Right lung (tissue), 2 donors: ENCODE measurements at regions not wholly inside any gene's neighbourhood (a gene's known extent, or its start where the extent isn't known, plus 50 kb on each side); places are given as distances from the start of the nearest gene placed in this dataset.

ENCODE experiments used
- DNase-seq, 2 donors: peaks; one replicate each; pipeline ENCODE4 v3.0.0-alpha.2; 2013

DNA sequence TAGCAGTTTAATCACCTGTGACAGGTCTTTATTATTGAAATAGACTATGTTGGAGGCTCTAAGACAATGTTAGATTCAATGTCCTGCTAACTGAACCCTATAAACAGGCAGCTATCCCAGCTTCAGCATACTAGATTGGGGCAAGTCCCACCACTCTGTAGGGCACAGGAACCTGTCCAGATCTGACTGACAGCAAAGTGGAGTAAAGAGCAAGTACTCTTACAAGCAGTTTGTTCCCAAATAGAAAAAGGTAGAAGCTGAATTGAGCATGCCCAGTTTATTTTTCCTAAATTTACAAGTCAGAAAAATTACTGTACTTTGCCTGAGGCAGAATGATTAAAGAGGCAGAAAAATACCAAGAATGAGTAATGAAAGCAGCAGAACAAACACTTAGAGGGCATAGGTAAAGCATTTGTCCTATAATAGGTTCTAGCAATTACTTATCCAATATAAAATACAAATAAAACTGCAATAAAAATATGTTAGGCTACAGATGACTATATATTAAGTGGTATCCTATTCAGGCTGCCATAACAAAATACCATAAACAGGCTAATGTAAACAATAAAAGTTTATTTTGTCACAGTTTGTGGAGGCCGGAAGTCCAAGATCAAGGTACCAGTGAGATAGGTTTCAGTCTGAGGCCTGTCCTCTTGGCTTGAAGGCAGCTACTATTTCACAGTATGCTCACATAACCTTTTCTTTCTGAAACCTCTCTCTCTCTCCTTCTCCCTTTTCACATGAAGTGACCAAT, 868.2 kb downstream of the C12orf50 start:
- no peak for DNase-seq

DNA sequence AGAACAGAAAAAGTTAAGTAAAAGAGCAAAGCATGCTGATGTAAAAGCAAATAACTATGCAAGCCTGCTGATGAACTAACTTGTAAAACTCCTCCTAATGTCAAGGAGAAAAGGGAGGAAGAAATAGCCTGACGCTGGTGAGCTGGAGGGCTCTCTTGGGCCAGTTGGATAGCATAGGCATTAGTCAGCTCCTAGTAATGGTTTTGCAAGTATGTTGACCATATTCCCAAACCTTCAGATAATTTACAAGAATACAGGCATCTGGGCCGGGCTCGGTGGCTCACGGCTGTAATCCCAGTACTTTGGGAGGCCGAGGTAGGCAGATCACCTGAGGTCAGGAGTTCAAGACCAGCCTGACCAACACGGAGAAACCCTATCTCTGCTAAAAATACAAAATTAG, 871.4 kb downstream of the C12orf50 start:
- DNase-seq = no peak

GRCh38 chr12:87155621-87156020, 873.6 kb downstream of the C12orf50 start:
- no peak for DNase-seq

GRCh38 chr12:87152841-87153528, 876.2 kb downstream of the C12orf50 start:
- no peak for DNase-seq

DNA sequence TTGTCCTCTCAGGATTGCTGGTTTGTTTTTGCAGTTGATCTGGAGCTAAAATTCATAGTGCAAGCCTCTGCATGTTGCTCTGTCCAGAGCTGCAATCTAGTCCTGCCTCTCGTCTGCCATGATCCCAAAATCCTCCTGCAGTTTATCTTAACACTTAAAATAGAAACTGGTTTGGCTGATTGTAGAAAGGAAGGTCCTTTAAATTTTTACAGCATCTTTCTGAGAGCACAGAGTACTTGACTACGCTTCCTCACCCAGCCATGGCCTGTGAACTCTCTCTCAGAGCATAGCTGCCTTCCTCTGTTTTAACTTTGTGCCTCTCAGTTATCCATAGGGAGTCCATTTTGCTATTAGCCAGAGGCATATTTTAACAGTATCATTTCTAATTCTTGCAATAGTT, 877.1 kb downstream of the C12orf50 start:
- DNase-seq = no peak

DNA sequence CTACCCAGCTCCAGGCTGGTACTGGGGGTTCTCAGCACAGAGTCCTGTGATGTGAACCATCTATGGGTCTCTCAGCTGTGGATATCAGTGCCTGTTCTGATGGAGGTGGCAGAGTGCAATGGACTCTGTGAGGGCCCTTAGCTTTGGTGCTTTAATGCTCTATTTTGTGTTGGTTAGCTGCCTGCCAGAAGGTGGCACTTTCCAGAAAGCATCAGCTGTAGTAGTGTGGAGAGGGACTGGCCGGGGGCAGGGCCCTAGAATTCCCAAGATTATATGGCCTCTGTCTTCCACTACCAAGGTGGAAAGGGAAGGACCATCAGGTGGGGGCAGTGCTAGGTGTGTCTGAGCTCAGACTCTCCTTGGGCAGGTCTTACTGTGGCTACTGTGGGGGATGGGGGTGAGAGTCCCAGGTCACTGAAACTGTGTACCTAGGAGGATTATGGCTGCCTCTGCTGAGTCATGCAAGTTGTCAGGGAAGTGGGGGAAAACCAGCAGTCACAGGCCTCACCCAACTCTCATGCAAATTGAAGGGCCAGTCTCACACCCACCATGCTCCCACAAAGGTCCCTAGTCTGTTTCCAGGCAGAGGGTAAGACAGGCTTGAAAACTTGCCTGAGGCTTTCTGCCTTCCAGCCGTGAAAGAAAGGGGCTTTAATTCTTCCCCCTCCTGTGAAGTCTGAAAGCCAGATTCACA, 878.1 kb downstream of the C12orf50 start:
- no peak for DNase-seq

- DNase-seq = no peak
Observed at GRCh38 chr12:87142342-87142741, 886.2 kb upstream of the MGAT4C start.

- DNase-seq = no peak
Observed at GRCh38 chr12:87141091-87141490, 884.9 kb upstream of the MGAT4C start.

DNA sequence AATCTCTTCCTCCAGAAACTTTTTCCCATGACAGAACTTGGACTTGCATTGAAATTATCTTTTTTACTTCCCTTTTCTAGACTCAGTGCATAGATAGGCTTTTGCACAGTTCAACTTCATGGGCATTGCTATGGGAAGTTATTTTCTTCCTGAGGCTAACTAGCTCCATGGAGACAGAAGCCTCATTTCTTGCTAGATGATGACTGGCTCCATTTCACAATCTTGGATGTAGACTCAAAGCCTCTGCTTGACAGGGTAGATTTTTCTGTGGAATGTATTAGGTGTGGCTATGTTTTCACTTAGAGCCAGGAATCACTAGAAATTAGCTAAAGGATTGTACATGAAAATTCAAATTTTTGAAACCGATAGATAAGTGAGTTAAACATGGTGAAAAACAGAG, 884.1 kb upstream of the MGAT4C start:
- DNase-seq = no peak

GRCh38 chr12:87137220-87137619, 881.0 kb upstream of the MGAT4C start:
- no peak for DNase-seq

GRCh38 chr12:87136330-87136976, 880.3 kb upstream of the MGAT4C start:
- DNase-seq = no peak

GRCh38 chr12:87127272-87127671, 871.1 kb upstream of the MGAT4C start:
- no peak for DNase-seq

DNA sequence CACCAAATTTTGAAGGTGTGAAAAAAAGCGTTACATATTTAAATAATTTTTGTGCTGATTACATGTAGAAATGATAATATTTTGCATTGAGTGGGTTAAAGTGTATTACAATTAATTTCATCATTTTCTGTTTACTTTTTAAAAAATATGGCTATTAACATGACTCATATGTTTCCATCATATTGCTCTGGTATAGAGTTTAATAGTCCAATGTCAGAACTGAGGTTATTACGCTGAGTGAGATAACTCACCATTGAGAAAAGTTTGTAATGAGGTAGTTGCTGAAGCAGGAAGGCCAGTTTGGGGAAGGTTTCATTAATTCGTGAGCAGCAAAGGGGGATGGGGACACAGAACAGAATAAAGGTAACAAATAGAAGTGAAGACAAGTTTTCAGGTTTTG, 865.7 kb upstream of the MGAT4C start:
- no peak for DNase-seq

DNA sequence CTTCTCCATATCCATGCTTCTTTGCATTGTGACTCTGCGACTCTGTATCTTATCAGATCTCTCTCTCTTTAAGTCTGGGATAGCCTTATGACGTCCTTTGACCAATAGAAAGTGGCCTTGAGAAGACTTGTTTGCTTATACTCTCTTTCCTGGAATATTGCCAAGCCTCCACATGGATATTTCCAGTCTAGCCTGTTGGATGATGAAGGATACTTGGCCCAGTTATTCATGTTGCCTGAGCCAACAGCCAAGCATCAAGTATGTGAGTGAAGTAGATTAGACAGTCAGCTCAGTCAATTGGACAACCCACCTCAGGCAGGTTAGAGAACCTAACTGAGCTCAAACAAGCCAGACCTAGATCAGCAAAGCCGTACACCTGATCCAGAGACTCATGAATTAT, 864.2 kb upstream of the MGAT4C start:
- no peak for DNase-seq

DNA sequence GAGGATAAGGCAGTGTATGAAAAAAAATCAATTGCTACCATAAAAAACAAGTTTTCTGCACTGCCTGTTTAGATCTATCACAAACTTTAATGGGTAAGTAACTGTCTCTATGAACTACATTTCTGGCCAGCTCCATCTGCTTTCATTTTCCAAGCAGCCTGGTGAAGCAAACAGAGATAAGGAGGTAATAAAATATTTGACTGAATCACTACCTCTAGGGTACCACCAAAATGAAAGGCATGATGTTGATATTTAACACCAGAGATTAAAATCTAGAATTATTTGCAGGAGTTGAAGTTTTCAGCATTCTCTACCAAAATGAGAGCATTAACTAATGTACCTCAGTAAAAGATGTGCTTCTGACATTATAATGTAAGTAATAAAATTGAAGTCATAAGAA, 863.5 kb upstream of the MGAT4C start:
- DNase-seq = no peak

- no peak for DNase-seq
Observed at GRCh38 chr12:87117526-87117925, 861.3 kb upstream of the MGAT4C start.

GRCh38 chr12:87116780-87117179, 860.6 kb upstream of the MGAT4C start:
- no peak for DNase-seq

DNA sequence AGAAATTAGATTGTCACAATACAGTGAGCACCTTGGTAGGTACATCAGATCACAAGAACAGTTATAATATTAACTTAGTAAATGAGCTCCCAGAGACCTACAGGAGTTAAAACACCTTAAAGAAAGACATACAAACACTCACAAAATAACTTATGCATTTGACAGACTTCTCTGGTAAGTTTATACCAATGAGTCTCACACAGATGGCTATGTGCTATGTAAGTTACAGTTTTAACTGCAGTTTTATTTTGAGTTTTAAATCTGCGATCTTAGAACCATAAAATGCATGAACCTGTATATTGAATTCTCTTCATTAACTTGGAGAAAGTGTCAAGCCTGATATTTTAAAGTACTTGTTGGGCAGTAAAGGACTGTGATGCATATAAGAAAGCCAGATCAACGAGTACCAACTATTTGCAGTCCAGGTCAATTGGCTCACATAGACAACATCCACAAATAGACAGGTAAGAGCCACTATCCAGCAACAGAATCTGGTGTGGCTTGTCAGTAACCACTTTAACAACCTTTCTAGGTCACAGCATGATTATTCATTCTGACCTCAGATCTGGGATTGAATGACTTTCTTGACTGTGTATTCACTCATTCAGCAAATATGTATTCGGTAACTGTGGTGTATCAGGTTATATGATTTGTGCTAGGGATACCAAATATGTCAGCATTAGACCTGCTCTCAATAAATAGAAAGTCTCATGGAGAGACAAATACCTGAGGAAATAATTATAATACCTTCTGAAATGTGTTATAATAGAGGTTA, 856.6 kb upstream of the MGAT4C start:
- no peak for DNase-seq

- no peak for DNase-seq
Observed at GRCh38 chr12:87107766-87108165, 851.6 kb upstream of the MGAT4C start.

GRCh38 chr12:87107270-87107669, 851.1 kb upstream of the MGAT4C start:
- no peak for DNase-seq

- no peak for DNase-seq
Observed at GRCh38 chr12:87096082-87096585, 839.9 kb upstream of the MGAT4C start.

DNA sequence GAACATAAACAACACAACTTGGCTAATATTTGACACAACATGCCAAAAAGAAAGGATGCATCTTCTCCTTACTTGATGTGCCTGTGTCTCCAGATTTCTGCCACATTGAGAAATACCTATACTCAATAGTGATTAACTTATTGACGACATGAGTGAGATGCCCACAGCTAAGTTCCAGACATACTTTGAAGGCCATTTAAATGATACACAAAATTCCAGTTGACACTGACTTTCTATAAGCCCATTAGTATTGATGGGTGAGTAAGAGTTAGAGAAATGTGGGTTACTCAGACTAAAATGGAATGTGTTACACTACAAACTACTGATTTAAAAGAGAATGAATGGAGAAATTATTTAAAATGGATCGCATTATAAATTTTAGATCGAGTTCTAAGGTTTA, 838.2 kb upstream of the MGAT4C start:
- no peak for DNase-seq
